ENCODE measurements at regions not wholly inside any gene's neighbourhood (a gene's known extent, or its start where the extent isn't known, plus 50 kb on each side); places are given as distances from the start of the nearest gene placed in this dataset.

DNA sequence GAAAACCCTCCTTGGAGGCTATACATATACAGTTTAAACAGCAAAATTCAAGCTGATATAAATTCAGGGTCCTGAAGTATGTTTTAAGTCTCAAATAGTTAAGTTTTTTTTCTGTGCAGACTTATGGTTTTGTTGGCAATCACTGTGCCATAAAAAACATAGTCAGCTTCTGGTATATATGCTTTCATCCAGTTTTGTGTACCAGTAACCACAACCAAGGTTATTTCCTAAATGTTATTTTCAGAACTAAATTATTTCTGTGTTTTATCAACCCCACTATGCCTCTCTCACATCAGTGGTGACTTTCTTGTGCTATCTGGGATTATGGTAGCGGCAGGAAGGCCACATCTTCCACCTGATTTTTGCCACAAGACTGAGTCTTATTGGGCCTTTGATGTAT, 107.7 kb upstream of the SMARCA2 start:
- TF ChIP-seq CTCF (IDR thresholded peaks at IDR 0.05; ENCODE audit: control extremely low read depth, extremely low read depth, low read depth, missing control alignments) = no peak
- CTCF ChIA-PET = no interaction called here
- DNase-seq (ENCODE audit: extremely low spot score) = no peak
- POLR2A ChIA-PET = interaction anchor here (0.6 to 0.8 kb wide), 2 partner anchors 16 to 31 kb away, joined by 3 read pairs; no protein-coding TSS in a partner anchor

- CTCF ChIA-PET = interaction anchor here (1.0 to 2.5 kb wide), 3 partner anchors 9 to 29 kb away, joined by 3 to 8 read pairs (median 3); no protein-coding TSS in a partner anchor
Observed at GRCh38 chr9:1909322-1909721, 105.8 kb upstream of the SMARCA2 start.

DNA sequence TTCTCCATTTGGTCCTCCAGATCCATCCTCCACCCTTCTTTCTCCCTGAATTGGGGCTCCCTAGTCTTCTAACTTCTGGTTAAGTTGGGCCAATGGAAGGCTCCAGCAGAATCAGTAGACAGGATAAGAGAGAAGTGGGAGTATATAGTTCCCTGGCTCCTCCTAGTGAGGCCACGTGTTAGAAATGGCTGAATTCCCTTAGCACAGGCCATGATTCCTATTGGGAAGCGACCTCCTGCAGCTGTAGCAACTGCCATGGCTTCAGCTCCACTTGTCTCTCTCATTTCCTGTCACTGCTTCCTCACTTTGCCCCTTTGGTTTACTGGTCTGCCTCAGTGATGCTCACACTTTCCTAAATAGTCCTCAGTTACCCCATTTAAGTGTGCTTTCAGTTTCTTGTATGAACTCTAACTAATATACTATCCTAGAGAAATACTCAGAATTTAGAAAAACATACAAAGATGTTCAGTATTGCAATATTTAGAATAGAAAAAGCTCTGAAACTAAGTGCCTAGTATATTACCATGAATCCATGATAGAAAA, 104.8 kb upstream of the SMARCA2 start:
- ChIA-PET POLR2A (no interaction called here), CTCF (interaction anchor here (1.0 to 2.5 kb wide), 3 partner anchors 8 to 30 kb away, joined by 3 to 8 read pairs (median 3); no protein-coding TSS in a partner anchor)
- DNase-seq (ENCODE audit: extremely low spot score) = no peak
- TF ChIP-seq CTCF (IDR thresholded peaks at IDR 0.05; ENCODE audit: control extremely low read depth, extremely low read depth, low read depth, missing control alignments) = no peak

More at GRCh38 chr9:1909322-1909721, 105.8 kb upstream of the SMARCA2 start:
- DNase-seq (ENCODE audit: extremely low spot score) = no peak
- TF ChIP-seq CTCF (IDR thresholded peaks at IDR 0.05; ENCODE audit: control extremely low read depth, extremely low read depth, low read depth, missing control alignments) = no peak
- POLR2A ChIA-PET = no interaction called here

DNA sequence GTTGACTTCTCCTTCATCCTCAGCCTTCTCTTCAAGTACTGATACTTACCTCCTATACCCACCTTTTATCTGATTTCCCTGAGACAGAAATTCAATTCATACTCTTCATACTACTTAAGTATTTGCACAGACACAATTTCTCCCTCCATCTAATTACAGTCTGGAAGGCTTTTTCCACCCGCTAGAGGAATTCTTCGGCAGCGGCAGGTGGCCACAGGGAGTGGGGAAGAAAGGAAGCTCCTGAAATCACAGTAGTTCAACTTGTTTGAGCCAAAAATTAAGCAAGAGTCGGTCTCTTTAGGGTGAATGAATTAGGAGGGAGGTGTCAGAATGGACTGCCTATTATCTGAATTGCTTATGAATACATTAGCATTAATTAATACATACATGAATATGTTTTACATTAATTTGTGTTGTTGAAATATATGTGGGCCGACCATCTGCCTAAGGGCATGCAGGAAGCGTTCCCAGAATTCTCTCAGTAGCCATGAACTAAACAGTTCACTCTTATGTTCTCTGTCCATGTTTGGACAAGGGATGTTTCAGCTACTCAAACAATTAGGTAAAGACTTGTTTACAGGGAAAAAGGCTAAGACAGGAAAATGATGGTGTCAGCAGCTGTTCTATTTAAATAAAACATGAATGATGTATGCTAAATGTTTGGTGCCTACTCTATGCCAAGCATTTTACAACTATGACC, 101.4 kb upstream of the SMARCA2 start:
- TF ChIP-seq CTCF (IDR thresholded peaks at IDR 0.05; ENCODE audit: control extremely low read depth, extremely low read depth, low read depth, missing control alignments) = no peak
- CTCF ChIA-PET = interaction anchor here (1.3 to 3.7 kb wide), 5 partner anchors 13 to 101 kb away, joined by 3 to 12 read pairs (median 4); partner anchors contain the start of gene SMARCA2
- POLR2A ChIA-PET = no interaction called here
- no peak for DNase-seq (ENCODE audit: extremely low spot score)

DNA sequence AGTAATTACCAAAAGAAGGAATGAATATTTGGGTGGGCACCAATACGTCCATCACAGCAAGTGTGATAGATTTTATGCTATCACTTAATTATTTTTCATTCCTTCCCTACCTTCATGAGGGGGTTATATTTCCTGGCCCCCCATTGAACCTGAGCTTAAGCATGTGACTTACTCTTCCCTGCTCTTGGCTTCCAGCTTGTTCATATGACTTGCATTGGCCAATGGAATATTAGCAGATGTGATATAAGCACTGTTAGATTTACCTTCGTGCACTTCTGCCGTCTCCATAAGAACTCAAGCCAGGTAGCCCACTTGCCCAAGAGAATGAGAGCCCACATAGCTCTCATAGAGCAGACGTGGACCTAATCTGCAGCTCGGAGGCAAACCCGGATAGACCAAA, 99.1 kb upstream of the SMARCA2 start:
- ChIA-PET CTCF (no interaction called here), POLR2A (interaction anchor here (0.9 to 1.3 kb wide), 2 partner anchors 24 to 40 kb away, joined by 3 read pairs; no protein-coding TSS in a partner anchor)
- no peak for TF ChIP-seq CTCF (IDR thresholded peaks at IDR 0.05; ENCODE audit: control extremely low read depth, extremely low read depth, low read depth, missing control alignments)
- DNase-seq (ENCODE audit: extremely low spot score) = no peak

GRCh38 chr9:1916655-1917054, 98.5 kb upstream of the SMARCA2 start:
- CTCF ChIA-PET = interaction anchor here (1.4 kb wide), 1 partner anchor 10 kb away, joined by 5 read pairs; no protein-coding TSS in a partner anchor
- POLR2A ChIA-PET = interaction anchor here (0.9 to 1.3 kb wide), 2 partner anchors 23 to 41 kb away, joined by 3 read pairs; no protein-coding TSS in a partner anchor
- TF ChIP-seq CTCF (IDR thresholded peaks at IDR 0.05; ENCODE audit: control extremely low read depth, extremely low read depth, low read depth, missing control alignments) = no peak
- no peak for DNase-seq (ENCODE audit: extremely low spot score)

All from GM10248 (cell line).